ENCODE measurements at regions not wholly inside any gene's neighbourhood (a gene's known extent, or its start where the extent isn't known, plus 50 kb on each side); places are given as distances from the start of the nearest gene placed in this dataset.

DNA sequence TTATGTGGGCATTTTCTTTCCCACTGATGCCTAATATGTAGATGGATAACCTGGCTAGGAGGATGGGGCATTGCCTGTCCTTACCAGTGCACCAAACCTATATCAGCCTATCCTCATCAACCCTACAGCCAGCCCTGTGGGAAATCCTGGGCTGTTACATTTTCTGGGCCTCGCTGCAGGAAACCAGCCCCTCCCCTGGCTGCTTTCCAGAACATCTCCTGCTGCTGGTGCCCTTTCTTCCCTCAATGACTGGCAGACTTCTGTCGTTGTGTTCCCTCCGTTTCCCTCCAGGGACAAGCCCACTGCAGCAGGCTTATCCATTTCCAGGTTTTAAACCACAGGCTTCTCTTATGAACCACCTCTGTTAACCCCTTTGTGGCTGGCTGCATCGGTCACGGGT lies 486.1 kb upstream of the COBL start:
- no peak for DNase-seq (ENCODE audit: low spot score)

DNA sequence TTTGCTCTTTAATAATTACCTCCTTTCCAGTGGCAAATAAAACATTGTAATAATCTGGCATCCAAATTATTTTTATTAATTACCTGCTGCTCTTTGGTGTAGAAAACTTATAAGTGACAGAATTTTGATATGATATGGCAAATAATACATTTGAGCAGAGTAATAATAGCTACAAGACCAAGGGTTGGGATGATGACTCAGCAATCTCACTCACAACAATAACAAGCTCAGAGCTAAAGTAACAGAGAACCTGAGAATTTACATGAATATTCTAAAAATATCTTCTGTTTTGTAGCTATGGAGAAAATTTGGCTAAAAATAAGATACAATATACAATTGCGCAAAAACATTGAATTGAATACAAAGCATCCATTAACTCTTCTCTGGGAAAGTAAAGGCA lies 480.8 kb upstream of the COBL start:
- DNase-seq (ENCODE audit: low spot score): no peak

- DNase-seq (ENCODE audit: low spot score): no peak
Observed at GRCh38 chr7:51792796-51793195, 476.2 kb upstream of the COBL start.

DNA sequence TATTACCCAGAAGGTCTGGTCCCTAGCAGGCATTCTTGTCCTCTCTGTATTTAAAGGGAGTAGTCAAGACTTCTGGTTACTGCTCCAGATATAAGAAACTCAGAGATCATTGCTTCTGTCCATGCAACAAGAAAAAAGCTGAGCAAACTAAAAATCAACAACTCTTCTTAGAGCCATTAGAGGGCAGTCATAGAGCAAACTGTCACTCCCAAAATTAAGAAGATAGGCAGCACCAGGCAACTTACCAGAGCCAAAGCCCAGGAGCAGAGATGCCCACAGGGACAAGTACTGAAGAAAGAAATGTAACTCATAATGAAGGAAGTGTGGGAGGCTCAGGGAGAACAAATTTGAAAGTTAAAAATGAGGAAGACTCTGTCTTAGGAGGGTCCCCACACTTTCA lies 472.9 kb upstream of the COBL start:
- DNase-seq (ENCODE audit: low spot score): no peak

DNA sequence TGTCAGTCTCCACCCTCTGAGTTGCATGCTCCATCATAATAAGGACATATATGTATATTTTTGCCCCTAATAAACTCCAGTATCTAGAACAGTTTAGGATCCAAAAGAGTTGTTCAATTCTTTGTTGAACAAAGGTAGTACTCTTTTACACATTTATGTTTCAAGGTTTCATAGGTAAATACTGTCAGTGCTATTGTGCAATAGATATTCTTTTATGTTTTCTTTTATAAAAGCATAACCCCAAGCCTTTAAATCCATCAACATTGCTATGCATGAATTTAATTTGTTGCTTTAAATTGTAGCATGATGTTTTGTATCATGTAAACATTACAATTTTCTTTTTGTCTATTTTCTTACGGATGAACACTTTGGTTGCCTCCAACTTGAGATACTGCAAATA lies 469.7 kb upstream of the COBL start:
- DNase-seq (ENCODE audit: low spot score): no peak

GRCh38 chr7:51785876-51786275 lies 469.3 kb upstream of the COBL start:
- no peak for DNase-seq (ENCODE audit: low spot score)

GRCh38 chr7:51785171-51785570 lies 468.6 kb upstream of the COBL start:
- DNase-seq (ENCODE audit: low spot score): no peak

DNA sequence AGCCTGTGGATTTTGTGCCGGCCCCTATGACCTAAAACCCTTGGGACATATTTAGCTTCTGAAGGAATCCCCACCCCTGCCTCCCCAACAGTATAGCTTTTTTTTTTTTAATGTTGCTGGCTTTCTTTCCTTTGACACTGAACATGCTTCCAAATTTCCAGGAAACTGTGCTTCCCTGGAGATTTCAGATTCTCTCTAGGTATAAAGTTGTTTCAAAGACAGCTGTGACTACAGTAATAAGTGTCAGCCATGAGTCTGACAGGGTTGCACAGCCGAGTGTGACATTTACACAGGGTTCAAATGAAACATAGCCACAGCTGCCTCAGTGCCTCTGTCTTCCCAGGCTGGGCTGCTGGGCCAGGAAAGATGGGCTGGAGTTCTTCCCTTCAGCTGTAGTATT lies 466.6 kb upstream of the COBL start:
- no peak for DNase-seq (ENCODE audit: low spot score)

- DNase-seq (ENCODE audit: low spot score): no peak
Observed at GRCh38 chr7:51778121-51778520, 461.5 kb upstream of the COBL start.

- DNase-seq (ENCODE audit: low spot score): no peak
Observed at GRCh38 chr7:51774178-51774577, 457.6 kb upstream of the COBL start.

- no peak for DNase-seq (ENCODE audit: low spot score)
Observed at GRCh38 chr7:51772190-51772589, 455.6 kb upstream of the COBL start.

DNA sequence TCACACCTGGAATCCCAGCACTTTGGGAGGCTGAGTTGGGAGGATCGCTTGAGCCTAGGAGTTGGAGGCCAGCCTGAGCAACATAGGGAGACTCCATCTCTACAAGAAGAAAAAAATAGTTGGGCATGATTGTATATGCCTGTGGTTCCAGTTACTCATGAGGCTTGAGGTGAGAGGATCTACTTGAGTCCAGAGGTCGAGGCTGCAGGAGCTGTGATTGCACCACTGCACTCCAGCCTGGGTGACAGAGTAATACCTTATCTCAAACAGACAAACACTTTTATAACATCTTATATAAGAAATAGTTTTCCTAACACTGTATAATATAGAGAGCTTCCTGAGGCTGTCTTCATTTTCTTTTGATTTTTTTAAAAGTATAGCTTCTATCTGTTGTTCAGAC lies 448.4 kb upstream of the COBL start:
- no peak for DNase-seq (ENCODE audit: low spot score)

DNA sequence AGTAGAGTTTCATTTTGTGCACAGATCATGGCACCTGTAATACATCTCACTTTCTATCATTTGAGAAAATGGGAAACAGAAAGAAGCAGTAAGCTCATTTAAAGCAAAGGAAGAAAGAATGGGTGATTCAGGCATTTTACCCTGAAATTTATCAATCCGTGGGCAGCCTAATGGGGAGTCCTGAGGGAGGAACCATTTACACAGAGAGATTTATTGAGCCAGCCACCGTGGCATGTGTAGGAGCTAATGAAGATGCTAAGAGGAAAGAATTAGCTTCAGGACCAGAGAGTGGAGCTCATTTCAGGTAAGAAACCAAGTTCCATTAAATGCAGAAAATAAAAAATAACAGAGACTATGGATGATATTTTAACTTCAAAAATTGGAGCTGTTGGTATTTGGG lies 443.4 kb upstream of the COBL start:
- no peak for DNase-seq (ENCODE audit: low spot score)

DNA sequence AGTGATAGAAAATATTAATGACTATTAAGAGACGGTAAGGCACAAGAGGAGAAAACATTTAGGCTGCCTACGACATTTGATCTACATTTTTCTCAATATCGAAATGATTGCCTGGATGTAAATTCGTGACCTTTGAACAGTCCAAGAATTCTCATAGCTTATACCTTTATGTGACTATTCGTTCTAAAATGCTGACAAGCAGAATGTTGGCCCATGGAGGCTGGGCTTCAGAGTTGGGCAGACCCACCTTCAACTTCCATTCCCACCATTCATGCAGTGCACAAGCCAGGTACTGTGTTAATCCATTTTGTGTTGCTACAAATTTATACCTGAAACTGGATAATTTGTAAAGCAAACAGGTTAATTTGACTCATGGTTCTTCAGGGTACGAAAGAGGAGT lies 441.4 kb upstream of the COBL start:
- no peak for DNase-seq (ENCODE audit: low spot score)

DNA sequence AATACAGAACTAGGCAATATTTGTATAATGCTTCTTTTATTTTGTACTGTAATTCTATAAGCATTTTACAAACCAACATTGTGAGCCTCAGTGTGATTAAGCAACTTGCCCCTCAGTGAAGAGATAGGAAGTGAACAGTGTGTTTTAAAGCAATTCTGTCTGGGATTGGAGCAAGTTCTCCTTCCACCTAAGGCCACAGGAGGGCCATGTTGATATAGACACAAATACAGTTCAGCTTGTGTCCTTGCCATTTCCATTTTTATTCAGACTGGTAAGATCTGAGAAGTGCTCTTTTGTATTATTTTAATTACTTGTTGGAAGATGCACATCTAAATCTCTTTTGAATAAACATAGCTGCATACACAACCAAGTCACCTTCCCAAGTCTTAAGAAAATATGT lies 416.3 kb upstream of the COBL start:
- no peak for DNase-seq (ENCODE audit: low spot score)

DNA sequence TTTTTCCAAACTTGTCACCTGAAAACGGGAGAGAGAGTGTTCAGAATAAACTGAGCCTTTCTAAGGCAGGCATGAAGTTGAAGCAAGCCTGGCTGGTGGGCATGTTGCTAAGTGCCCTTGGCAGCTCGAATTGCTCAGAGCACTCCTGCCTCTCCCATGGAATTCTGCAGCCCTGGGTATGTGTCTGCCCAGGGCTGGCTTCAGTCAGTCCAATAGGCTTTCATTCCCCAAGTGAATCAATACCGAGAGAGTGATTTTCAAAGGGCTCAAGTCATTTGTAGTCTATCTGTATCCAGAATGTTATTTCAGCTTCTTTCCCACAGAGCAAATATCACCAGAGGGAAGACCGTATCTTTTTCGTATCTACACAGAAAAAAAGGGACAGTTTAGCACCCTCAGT lies 415.5 kb upstream of the COBL start:
- no peak for DNase-seq (ENCODE audit: low spot score)

DNA sequence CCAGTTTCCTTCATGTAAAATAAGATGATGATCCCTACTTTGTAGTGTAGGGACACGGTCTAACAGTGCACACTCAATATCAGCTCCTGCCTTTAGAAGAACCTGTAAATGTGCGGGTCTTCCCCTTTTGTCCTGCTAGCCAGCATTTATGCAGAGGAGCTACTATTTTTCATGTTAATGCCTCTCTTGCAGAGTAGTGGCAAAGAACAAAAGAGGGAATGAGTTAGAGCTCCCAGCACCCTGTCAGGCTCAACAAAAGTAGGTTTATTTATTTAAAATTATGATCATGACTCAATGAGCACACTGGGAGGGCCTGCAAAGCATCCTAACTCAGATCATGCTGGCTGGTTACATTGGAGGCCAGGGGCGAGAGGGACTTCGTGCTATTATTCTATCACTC lies 414.5 kb upstream of the COBL start:
- DNase-seq (ENCODE audit: low spot score): no peak

GRCh38 chr7:51727441-51727840 lies 410.8 kb upstream of the COBL start:
- no peak for DNase-seq (ENCODE audit: low spot score)

- DNase-seq (ENCODE audit: low spot score): no peak
Observed at GRCh38 chr7:51706851-51707250, 390.2 kb upstream of the COBL start.

DNA sequence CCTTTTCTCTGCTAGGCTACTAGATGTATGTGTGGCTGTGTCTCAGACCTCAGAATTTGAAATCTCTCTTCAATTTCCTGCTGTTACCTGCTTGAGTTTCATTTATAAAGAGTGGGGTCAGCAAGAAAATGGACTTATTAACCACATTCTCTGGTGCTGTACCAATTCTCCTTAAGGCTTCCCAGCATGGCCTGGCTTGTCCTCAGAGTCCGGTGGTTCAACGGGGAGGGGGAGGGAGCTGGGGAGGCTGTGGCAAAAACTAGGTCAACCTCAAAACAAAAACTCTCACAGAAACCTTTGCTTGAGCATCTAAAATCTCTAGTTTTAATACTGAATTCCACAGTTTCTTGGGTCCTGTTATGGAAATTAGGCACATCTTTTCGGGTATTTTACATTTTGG lies 389.1 kb upstream of the COBL start:
- no peak for DNase-seq (ENCODE audit: low spot score)

GRCh38 chr7:51702673-51703072 lies 386.1 kb upstream of the COBL start:
- DNase-seq (ENCODE audit: low spot score): no peak

DNA sequence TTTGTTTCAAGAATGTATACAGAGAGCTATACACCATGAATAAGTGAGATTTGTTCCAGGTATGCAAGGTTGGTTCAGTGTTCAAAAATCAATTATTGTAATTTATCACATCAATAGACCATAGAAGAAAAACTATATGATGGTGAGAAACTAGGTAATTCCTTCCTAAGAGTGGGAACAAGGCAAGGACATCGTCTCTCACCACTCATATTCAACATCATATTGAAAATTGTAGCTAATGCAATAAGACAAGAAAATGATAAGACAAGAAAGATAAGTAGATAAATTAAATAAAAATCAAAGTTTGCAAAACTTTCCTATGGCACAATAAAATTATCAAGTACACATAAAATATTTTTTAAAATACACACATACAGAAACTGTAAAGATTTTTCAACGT lies 385.3 kb upstream of the COBL start:
- no peak for DNase-seq (ENCODE audit: low spot score)

GRCh38 chr7:51700593-51701215 lies 384.1 kb upstream of the COBL start:
- DNase-seq (ENCODE audit: low spot score): no peak

DNA sequence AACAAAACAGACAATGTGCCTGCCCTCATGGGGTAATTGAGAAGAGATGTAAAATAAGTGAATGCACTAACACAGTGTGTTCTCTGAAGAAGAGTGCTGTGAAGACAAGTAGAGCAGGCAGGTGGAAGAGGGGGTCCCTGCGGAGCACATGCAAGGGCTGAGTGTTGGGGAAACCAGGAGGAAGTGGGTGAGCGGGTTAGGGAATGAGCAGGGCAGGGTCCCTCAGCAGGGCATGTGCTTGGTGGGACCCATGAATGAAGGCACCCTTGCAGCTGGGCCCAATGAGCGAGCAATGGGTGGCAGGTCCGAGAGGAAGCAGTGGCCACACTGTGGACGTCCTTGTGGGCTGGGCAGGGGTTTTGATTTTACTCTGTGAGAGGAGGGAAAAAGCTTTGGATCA lies 376.6 kb upstream of the COBL start:
- no peak for DNase-seq (ENCODE audit: low spot score)

DNA sequence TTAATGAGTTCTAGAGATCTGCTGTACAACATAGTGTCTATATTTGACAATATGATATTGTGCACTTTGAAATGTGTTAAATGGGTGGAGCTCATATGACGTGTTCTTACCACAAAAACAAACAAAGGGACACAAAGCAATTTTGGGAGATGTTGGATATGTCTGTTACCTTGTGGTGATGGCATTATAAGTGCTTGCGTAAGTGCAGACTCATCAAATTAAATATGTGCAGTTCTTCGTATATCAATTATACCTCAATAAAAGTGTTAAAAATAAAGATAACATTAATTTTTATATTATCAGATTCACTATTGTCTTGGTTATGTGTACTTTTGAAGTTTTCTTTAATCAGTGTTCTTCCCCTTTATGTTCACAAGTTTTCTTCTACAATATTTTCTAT lies 372.9 kb upstream of the COBL start:
- DNase-seq (ENCODE audit: low spot score): no peak

Measured in A172 (cell line).